ENCODE measurements at regions not wholly inside any gene's neighbourhood (a gene's known extent, or its start where the extent isn't known, plus 50 kb on each side); places are given as distances from the start of the nearest gene placed in this dataset.
A peak's percentile ranks its signal among the peaks of the same experiment; 100 is the strongest.

- peaks cover 1% of the 10 kb centered on the region; the same call in 1 of the 2 replicates for H3K9me1 ChIP-seq (ENCODE audit: insufficient read depth, low read length)
- H3K56ac ChIP-seq (ENCODE audit: extremely low read depth, insufficient read depth, low read length) = peak overlapping the region; percentile 96
- WGBS, 2 experiments (ENCODE audit: extremely low coverage in 2 of 2, insufficient read length in 1 of 2) = no CpG with 5 or more reads among the region's 4 CpGs
- peak overlapping the region; percentile 62 for H2BK15ac ChIP-seq (ENCODE audit: low read depth, low read length)
- dilution Hi-C loops (cut with HindIII; ENCODE audit: low sequenced_read_pairs, unreplicated experiment) (no loop called here), in situ Hi-C loops (cut with MboI; ENCODE audit: low sequenced_read_pairs) (no loop called here), intact Hi-C loops (cut with micrococcal nuclease) (loop anchor here (1.0 to 5.0 kb wide), 3 partner anchors 42 to 78 kb away; partner anchors contain the start of gene PCDH18)
- peak overlapping the region; percentile 82; the same call in 1 of the 2 replicates for H3K23ac ChIP-seq (ENCODE audit: low read depth, low read length)
- ATAC-seq (ENCODE audit: low read depth) (peak; percentile 86), DNase-seq (peak; percentile 78)
- peak overlapping the region; percentile 67 for H3K4me2 ChIP-seq (ENCODE audit: low read depth, low read length)
- ChIA-PET CTCF (no interaction called here), POLR2A (ENCODE audit: unreplicated experiment) (interaction anchor here (1.0 to 1.3 kb wide), 3 partner anchors 76 to 79 kb away, joined by 3 to 4 read pairs (median 3); partner anchors contain the start of gene PCDH18)
- H2AFZ ChIP-seq (replicated peaks; ENCODE audit: low read length, poor library complexity) = no peak overlapping the region
- H3K27ac ChIP-seq (ENCODE audit: insufficient read depth, low read length) = peak overlapping the region; percentile 97
- no peaks in the 10 kb centered on the region for H3K79me1 ChIP-seq (ENCODE audit: low read depth in 1 of 2, low read length in 2 of 2)
- H2AK5ac ChIP-seq (ENCODE audit: low read depth, low read length) = 0 out of 2 replicates have a peak overlapping the region, but pooled peaks have one; percentile 74
- no peaks in the 10 kb centered on the region for H3K27me3 ChIP-seq (ENCODE audit: control insufficient read depth, insufficient read depth, low read length)
- H3K4me1 ChIP-seq (ENCODE audit: control insufficient read depth, insufficient read depth, low read length) = peaks cover 7% of the 10 kb centered on the region
- peak overlapping the region; percentile 61; the same call in 1 of the 2 replicates for H3K9ac ChIP-seq (ENCODE audit: low read depth, low read length)
- H4K91ac ChIP-seq (ENCODE audit: insufficient read depth, low read depth, low read length) = peak overlapping the region; percentile 47
- H4K20me1 ChIP-seq (ENCODE audit: insufficient read depth, low read length) = no peaks in the 10 kb centered on the region
- peak overlapping the region; percentile 87 for H3K4ac ChIP-seq (ENCODE audit: low read depth, low read length)
- H2BK5ac ChIP-seq (ENCODE audit: low read depth, low read length, poor library complexity, severe bottlenecking) = peak overlapping the region; percentile 98
- no TSS peak for BruUV-seq (replicated peaks)
- no peak overlapping the region for H2AK9ac ChIP-seq (replicated peaks; ENCODE audit: low read depth, low read length, poor library complexity)
- H3K36me3 ChIP-seq (ENCODE audit: control insufficient read depth, insufficient read depth, low read length) = no peaks in the 10 kb centered on the region
- TF ChIP-seq RFX5 (IDR thresholded peaks at IDR 0.05; ENCODE audit: low read depth, low read length) (no peak), NFE2L2 (IDR thresholded peaks at IDR 0.05; ENCODE audit: low read depth, low read length) (no peak), CEBPB (IDR thresholded peaks at IDR 0.05; ENCODE audit: low read depth, low read length) (0 out of 2 replicates have a peak, but pooled peaks have one; percentile 4), MXI1 (IDR thresholded peaks at IDR 0.05; ENCODE audit: borderline replicate concordance, low read depth, low read length) (no peak), RCOR1 (IDR thresholded peaks at IDR 0.05; ENCODE audit: insufficient replicate concordance, low read length) (no peak), BHLHE40 (IDR thresholded peaks at IDR 0.05; ENCODE audit: low read depth, low read length) (no peak), CTCF (conservative IDR thresholded peaks at IDR 0.05; ENCODE audit: low read depth, low read length) (no peak), MAFK (IDR thresholded peaks at IDR 0.05; ENCODE audit: low read depth, low read length) (no peak), CHD1 (IDR thresholded peaks at IDR 0.05; ENCODE audit: low read depth, low read length) (no peak)
- H3K9me3 ChIP-seq (ENCODE audit: control insufficient read depth, insufficient read depth, low read length) = no peaks in the 10 kb centered on the region
- peak overlapping the region; percentile 59 for H4K5ac ChIP-seq (ENCODE audit: low read depth, low read length)
- H4K8ac ChIP-seq (ENCODE audit: low read depth in 2 of 2, low read length in 2 of 2) = peak overlapping the region; percentile 10 to 91; a peak in 3 of 4 replicates
- H3K18ac ChIP-seq (ENCODE audit: low read depth, low read length) = peak overlapping the region; percentile 88
- no peak overlapping the region for H3K4me3 ChIP-seq (ENCODE audit: insufficient read depth, low read depth, low read length)
- H3K14ac ChIP-seq (replicated peaks; ENCODE audit: low read depth, low read length) = peak overlapping the region; percentile 79
- peak overlapping the region; percentile 89 for H2BK20ac ChIP-seq (ENCODE audit: low read depth, low read length)
- H2BK120ac ChIP-seq (ENCODE audit: low read depth, low read length) = peak overlapping the region; percentile 95
Observed at GRCh38 chr4:137609718-137610430, 77.6 kb upstream of the PCDH18 start.

All from IMR-90 (cell line).